Progenitor cell of endocrine pancreas (in vitro differentiated cells): ENCODE measurements at regions not wholly inside any gene's neighbourhood (a gene's known extent, or its start where the extent isn't known, plus 50 kb on each side); places are given as distances from the start of the nearest gene placed in this dataset.

Experiments used
- DNase-seq: peaks from one replicate; pipeline ENCODE4 v3.0.0; 2021; ENCODE audit warnings: low spot score; ENCODE audit not compliant: unreplicated experiment
- H3K27ac Mint-ChIP-seq: 2 replicates; pipeline ENCODE4 v1.8.0; 2021; ENCODE audit warnings: mild to moderate bottlenecking, moderate library complexity, mixed read lengths
- H3K27me3 Mint-ChIP-seq: 2 replicates; pipeline ENCODE4 v1.8.0; 2021; ENCODE audit warnings: mixed read lengths
- H3K36me3 Mint-ChIP-seq: 2 replicates; pipeline ENCODE4 v1.8.0; 2022; ENCODE audit warnings: mixed read lengths; ENCODE audit not compliant: insufficient read depth
- H3K4me1 Mint-ChIP-seq: 2 replicates; pipeline ENCODE4 v1.8.0; 2021; ENCODE audit warnings: low read depth, mixed read lengths
- H3K4me3 Mint-ChIP-seq: 2 replicates; pipeline ENCODE4 v1.8.0; 2021; ENCODE audit warnings: low read depth, mild to moderate bottlenecking, moderate library complexity, mixed read lengths
- H3K9me3 Mint-ChIP-seq: 2 replicates; pipeline ENCODE4 v1.8.0; 2021; ENCODE audit warnings: low read depth, mixed read lengths
- CTCF ChIP-seq: fragments of 200-600 bp; sonication (generic); IDR thresholded peaks from one replicate; pipeline ENCODE4 v1.5.0; 2021; ENCODE audit warnings: antibody characterized with exemption, mild to moderate bottlenecking; ENCODE audit not compliant: unreplicated experiment

- Mint-ChIP-seq H3K27me3 (no peaks in the 10 kb centered on the region), H3K4me1 (no peaks in the 10 kb centered on the region), H3K9me3 (no peaks in the 10 kb centered on the region), H3K36me3 (no peaks in the 10 kb centered on the region), H3K27ac (no peak overlapping the region), H3K4me3 (no peak overlapping the region)
- DNase-seq: no peak
- no peak for TF ChIP-seq CTCF
These were observed 308.7 kb upstream of the ATP2B1 start for GRCh38 chr12:90017316-90017715.

- no peak overlapping the region for H3K27ac Mint-ChIP-seq
- H3K4me3 Mint-ChIP-seq: no peak overlapping the region
- DNase-seq: no peak
- no peaks in the 10 kb centered on the region for H3K4me1 Mint-ChIP-seq
- no peaks in the 10 kb centered on the region for H3K9me3 Mint-ChIP-seq
- H3K36me3 Mint-ChIP-seq: no peaks in the 10 kb centered on the region
- no peaks in the 10 kb centered on the region for H3K27me3 Mint-ChIP-seq
- no peak for TF ChIP-seq CTCF
These were observed 306.6 kb upstream of the ATP2B1 start for GRCh38 chr12:90015228-90015627.

- Mint-ChIP-seq H3K36me3 (no peaks in the 10 kb centered on the region), H3K9me3 (no peaks in the 10 kb centered on the region), H3K27me3 (no peaks in the 10 kb centered on the region), H3K27ac (no peak overlapping the region), H3K4me3 (no peak overlapping the region), H3K4me1 (no peaks in the 10 kb centered on the region)
- DNase-seq: no peak
- TF ChIP-seq CTCF: no peak
These were observed 304.8 kb upstream of the ATP2B1 start for GRCh38 chr12:90013409-90013808.

GRCh38 chr12:90010089-90010488 is 301.5 kb upstream of the ATP2B1 start:
- Mint-ChIP-seq H3K36me3 (no peaks in the 10 kb centered on the region), H3K4me1 (no peaks in the 10 kb centered on the region), H3K4me3 (no peak overlapping the region), H3K9me3 (no peaks in the 10 kb centered on the region), H3K27me3 (no peaks in the 10 kb centered on the region), H3K27ac (no peak overlapping the region)
- TF ChIP-seq CTCF: peak; percentile 26
- DNase-seq: no peak

- H3K4me1 Mint-ChIP-seq: no peaks in the 10 kb centered on the region
- no peak overlapping the region for H3K27ac Mint-ChIP-seq
- H3K4me3 Mint-ChIP-seq: no peak overlapping the region
- DNase-seq: no peak
- H3K27me3 Mint-ChIP-seq: no peaks in the 10 kb centered on the region
- H3K9me3 Mint-ChIP-seq: no peaks in the 10 kb centered on the region
- TF ChIP-seq CTCF: no peak
- no peaks in the 10 kb centered on the region for H3K36me3 Mint-ChIP-seq
These were observed 299.6 kb upstream of the ATP2B1 start for GRCh38 chr12:90008277-90008676.
